ENCODE measurements at regions not wholly inside any gene's neighbourhood (a gene's known extent, or its start where the extent isn't known, plus 50 kb on each side); places are given as distances from the start of the nearest gene placed in this dataset.

GRCh38 chr14:61618448-61618847 lies 76.9 kb upstream of the HIF1A start:
- H3K27me3 ChIP-seq (ENCODE audit: control insufficient read depth, insufficient read depth, low read length) = no peaks in the 10 kb centered on the region

GRCh38 chr14:61619494-61619893 lies 75.8 kb upstream of the HIF1A start:
- no peaks in the 10 kb centered on the region for H3K36me3 ChIP-seq (ENCODE audit: control insufficient read depth, insufficient read depth, low read length)
- POLR2A ChIA-PET = interaction anchor here (1.8 kb wide), 1 partner anchor 57 kb away, joined by 5 read pairs; no protein-coding TSS in a partner anchor
- no peaks in the 10 kb centered on the region for H3K27me3 ChIP-seq (ENCODE audit: control insufficient read depth, insufficient read depth, low read length)
- DNase-seq (ENCODE audit: low read depth) = no peak
- no peak for TF ChIP-seq CTCF (IDR thresholded peaks at IDR 0.05; ENCODE audit: insufficient read depth, low read depth, low read length)
- CTCF ChIA-PET = interaction anchor here (0.6 to 1.7 kb wide), 4 partner anchors 21 to 144 kb away, joined by 3 to 7 read pairs (median 4); no protein-coding TSS in a partner anchor
- no peak overlapping the region for H3K4me3 ChIP-seq (ENCODE audit: low read depth, low read length)

More at GRCh38 chr14:61618448-61618847, 76.9 kb upstream of the HIF1A start:
- TF ChIP-seq CTCF (IDR thresholded peaks at IDR 0.05; ENCODE audit: insufficient read depth, low read depth, low read length) = no peak
- DNase-seq (ENCODE audit: low read depth) = no peak
- ChIA-PET POLR2A (no interaction called here), CTCF (no interaction called here)
- H3K4me3 ChIP-seq (ENCODE audit: low read depth, low read length) = no peak overlapping the region
- H3K36me3 ChIP-seq (ENCODE audit: control insufficient read depth, insufficient read depth, low read length) = no peaks in the 10 kb centered on the region

DNA sequence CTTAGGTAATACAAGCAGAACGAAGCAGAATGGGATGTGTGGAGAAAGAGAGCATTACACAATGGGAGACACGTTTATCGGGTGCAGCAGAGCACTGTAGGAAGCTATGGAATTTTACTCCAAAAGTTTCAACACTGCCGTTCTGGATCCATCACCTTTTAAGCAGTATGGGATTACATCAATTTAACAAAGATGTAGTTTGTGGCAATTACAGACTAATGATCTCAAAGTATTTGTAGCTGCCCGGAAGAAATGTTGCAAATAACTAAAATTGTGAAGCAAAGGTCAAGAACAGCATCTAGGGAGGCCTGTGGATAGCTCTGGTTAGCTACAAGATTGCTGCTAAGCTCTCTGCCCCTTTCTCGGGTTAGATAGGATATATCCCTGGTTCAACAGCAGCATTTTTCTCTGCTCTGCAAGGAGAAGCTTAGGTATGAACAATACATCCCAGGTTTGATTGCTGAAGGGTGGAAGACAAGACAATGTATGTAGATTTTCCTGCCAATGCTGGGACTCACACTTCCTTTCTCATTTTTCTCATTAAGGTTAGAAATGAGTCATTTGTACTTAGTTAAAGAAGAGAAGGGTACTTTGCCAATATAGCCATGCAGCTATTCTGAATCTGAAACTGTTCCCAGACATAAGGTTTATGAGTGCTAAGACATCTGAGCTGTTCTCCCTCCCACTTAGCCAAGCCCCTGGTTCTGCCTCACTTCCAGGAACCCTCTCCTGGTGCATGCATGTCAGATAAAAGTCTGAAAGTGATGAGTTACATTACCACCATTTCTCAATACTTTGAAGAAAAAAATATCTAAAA lies 75.0 kb upstream of the HIF1A start:
- no peak for TF ChIP-seq CTCF (IDR thresholded peaks at IDR 0.05; ENCODE audit: insufficient read depth, low read depth, low read length)
- CTCF ChIA-PET = interaction anchor here (0.6 to 1.7 kb wide), 6 partner anchors 8 to 145 kb away, joined by 3 to 7 read pairs (median 4); no protein-coding TSS in a partner anchor
- DNase-seq (ENCODE audit: low read depth) = peak; percentile 83
- Histone ChIP-seq H3K36me3 (ENCODE audit: control insufficient read depth, insufficient read depth, low read length) (no peaks in the 10 kb centered on the region), H3K4me3 (ENCODE audit: low read depth, low read length) (no peak overlapping the region), H3K27me3 (ENCODE audit: control insufficient read depth, insufficient read depth, low read length) (no peaks in the 10 kb centered on the region)
- POLR2A ChIA-PET = interaction anchor here (1.8 kb wide), 1 partner anchor 57 kb away, joined by 5 read pairs; no protein-coding TSS in a partner anchor

- no peak overlapping the region for H3K4me3 ChIP-seq (ENCODE audit: low read depth, low read length)
- H3K27me3 ChIP-seq (ENCODE audit: control insufficient read depth, insufficient read depth, low read length) = no peaks in the 10 kb centered on the region
- DNase-seq (ENCODE audit: low read depth) = no peak
- CTCF ChIA-PET = interaction anchor here (1.0 kb wide), 1 partner anchor 9 kb away, joined by 3 read pairs; no protein-coding TSS in a partner anchor
- no peaks in the 10 kb centered on the region for H3K36me3 ChIP-seq (ENCODE audit: control insufficient read depth, insufficient read depth, low read length)
- no peak for TF ChIP-seq CTCF (IDR thresholded peaks at IDR 0.05; ENCODE audit: insufficient read depth, low read depth, low read length)
- POLR2A ChIA-PET = no interaction called here
Measured at GRCh38 chr14:61621444-61621843, 73.9 kb upstream of the HIF1A start.

GRCh38 chr14:61622051-61622450 lies 73.3 kb upstream of the HIF1A start:
- ChIA-PET CTCF (no interaction called here), POLR2A (no interaction called here)
- TF ChIP-seq CTCF (IDR thresholded peaks at IDR 0.05; ENCODE audit: insufficient read depth, low read depth, low read length) = no peak
- Histone ChIP-seq H3K36me3 (ENCODE audit: control insufficient read depth, insufficient read depth, low read length) (no peaks in the 10 kb centered on the region), H3K27me3 (ENCODE audit: control insufficient read depth, insufficient read depth, low read length) (no peaks in the 10 kb centered on the region), H3K4me3 (ENCODE audit: low read depth, low read length) (no peak overlapping the region)
- no peak for DNase-seq (ENCODE audit: low read depth)
